ENCODE measurements at regions not wholly inside any gene's neighbourhood (a gene's known extent, or its start where the extent isn't known, plus 50 kb on each side); places are given as distances from the start of the nearest gene placed in this dataset.
"Not testable (repeated sequence)": the region's sequence is repeated elsewhere in the genome, so short reads cannot be mapped to it uniquely, and the experiment has no call there.

GRCh38 chr22:22745225-22746060 lies 101.0 kb downstream of the GGTLC2 start:
- peak; percentile 50 for DNase-seq

GRCh38 chr22:22746061-22746962 lies 101.9 kb downstream of the GGTLC2 start:
- no peak for DNase-seq

GRCh38 chr22:22746963-22747933 lies 102.8 kb downstream of the GGTLC2 start:
- no peak for DNase-seq

- DNase-seq: peak; percentile 35
Measured at GRCh38 chr22:22748297-22748743, 103.9 kb downstream of the GGTLC2 start.

- no peak for DNase-seq
Measured at GRCh38 chr22:22748756-22749155, 104.3 kb downstream of the GGTLC2 start.

- DNase-seq: no peak
Measured at GRCh38 chr22:22749167-22749758, 104.8 kb downstream of the GGTLC2 start.

- no peak for DNase-seq
Measured at GRCh38 chr22:22750335-22751042, 106.1 kb downstream of the GGTLC2 start.

GRCh38 chr22:22751043-22751603 lies 106.7 kb downstream of the GGTLC2 start:
- no peak for DNase-seq

GRCh38 chr22:22752199-22752555 lies 107.8 kb downstream of the GGTLC2 start:
- DNase-seq: no peak

GRCh38 chr22:22752556-22753477 lies 108.4 kb downstream of the GGTLC2 start:
- DNase-seq: no peak

- DNase-seq: peak; percentile 76
Measured at GRCh38 chr22:22753526-22754267, 109.3 kb downstream of the GGTLC2 start.

- no peak for DNase-seq
Measured at GRCh38 chr22:22754268-22754657, 109.8 kb downstream of the GGTLC2 start.

- DNase-seq: no peak
Measured at GRCh38 chr22:22754961-22755777, 110.8 kb downstream of the GGTLC2 start.

- no peak for DNase-seq
Measured at GRCh38 chr22:22755778-22756100, 111.3 kb downstream of the GGTLC2 start.

GRCh38 chr22:22756109-22756508 lies 111.7 kb downstream of the GGTLC2 start:
- no peak for DNase-seq

GRCh38 chr22:22756551-22757201 lies 112.3 kb downstream of the GGTLC2 start:
- not testable (repeated sequence) for DNase-seq

- not testable (repeated sequence) for DNase-seq
Measured at GRCh38 chr22:22758101-22758807, 113.8 kb downstream of the GGTLC2 start.
